ENCODE measurements at regions not wholly inside any gene's neighbourhood (a gene's known extent, or its start where the extent isn't known, plus 50 kb on each side); places are given as distances from the start of the nearest gene placed in this dataset.

GRCh38 chr11:32213223-32213622 is 122.3 kb downstream of the RCN1 start:
- TF ChIP-seq CTCF (IDR thresholded peaks at IDR 0.05; ENCODE audit: insufficient read depth, low read length, poor library complexity, severe bottlenecking) (no peak), EZH2phosphoT487 (conservative IDR thresholded peaks at IDR 0.05; ENCODE audit: low read length) (no peak)
